HepG2 (cell line): ENCODE measurements at regions not wholly inside any gene's neighbourhood (a gene's known extent, or its start where the extent isn't known, plus 50 kb on each side); places are given as distances from the start of the nearest gene placed in this dataset.

Experiments used
- ATAC-seq: fragments of 200-7000 bp; cut with Tn5 transposase; 3 replicates; pipeline ENCODE4 v1.9.1; 2020; ENCODE audit warnings: mild to moderate bottlenecking, moderate library complexity
- BruUV-seq: library from RNA; stranded (reverse); fragments of 400-500 nt; replicated peaks from 2 replicates; lab custom pipeline; 2021; lab: Mats Ljungman, UMichigan
- CTCF ChIA-PET: fragments of 300-600 bp; formaldehyde crosslinking; extraction: SDS; loops from one replicate; lab custom pipeline; 2021; ENCODE audit warnings: low total read pairs, inconsistent platforms, low intra/inter-chr PET ratio; lab: Yijun Ruan, JAX
- POLR2A ChIA-PET: fragments of 350-600 bp; sonication (Branson Sonifier 250); formaldehyde crosslinking; loops from one replicate; lab custom pipeline; 2020; ENCODE audit warnings: antibody characterized with exemption, inconsistent platforms; lab: Yijun Ruan, JAX
- DNase-seq: peaks from one replicate; pipeline ENCODE4 v3.0.0-alpha.2; 2015; ENCODE audit warnings: low spot score
- FAIRE-seq: peaks from 3 replicates; lab custom pipeline; 2011; peaks lifted over from hg19 to GRCh38; lab: Jason Lieb, UNC
- H2AFZ ChIP-seq: one replicate; pipeline ENCODE4 v1.6.1; 2011; ENCODE audit warnings: low read length, inconsistent platforms
- H3K27ac ChIP-seq: fragments of 300-600 bp; 3 replicates; pipeline ENCODE4 v1.8.0; 2011; ENCODE audit warnings: mixed run types, mild to moderate bottlenecking, mixed read lengths, low read length, inconsistent platforms; ENCODE audit not compliant: insufficient read depth; ENCODE audit errors: extremely low read length
- H3K27me3 ChIP-seq, 2 experiments: fragments of 200-600 bp in 1 of 2; 2 replicates in 1 of 2; 3 replicates in 1 of 2; pipeline versions ENCODE4 v1.6.0 to v1.8.0; 2011; ENCODE audit warnings: low read length in 2 of 2, mild to moderate bottlenecking in 2 of 2, moderate library complexity in 2 of 2, inconsistent platforms in 1 of 2; ENCODE audit not compliant: insufficient read depth in 2 of 2, control insufficient read depth in 1 of 2
- H3K36me3 ChIP-seq, 2 experiments: fragments of 200-600 bp in 1 of 2; replicated peaks in 1 of 2; 2 replicates in 1 of 2; 3 replicates in 1 of 2; pipeline versions ENCODE4 v1.5.1 to v1.8.0; 2011; ENCODE audit warnings: low read length in 2 of 2, inconsistent platforms in 1 of 2; ENCODE audit not compliant: insufficient read depth in 2 of 2, control insufficient read depth in 1 of 2
- H3K4me1 ChIP-seq: 2 replicates; pipeline ENCODE4 v1.5.1; 2012; ENCODE audit warnings: low read length, inconsistent platforms; ENCODE audit not compliant: insufficient read depth
- H3K4me2 ChIP-seq: 2 replicates; pipeline ENCODE4 v1.6.0; 2011; ENCODE audit warnings: low read depth, low read length, inconsistent platforms
- H3K4me3 ChIP-seq, 3 experiments: fragments of 200-600 bp in 1 of 3; sonication (generic), shearing (Covaris generic) in 1 of 3; replicated peaks in 1 of 3; 2 replicates each; pipeline ENCODE4 v1.5.1; 2011 to 2016; ENCODE audit warnings: low read length in 3 of 3, inconsistent platforms in 2 of 3, low read depth in 2 of 3, mild to moderate bottlenecking in 2 of 3, control low read depth in 1 of 3, mixed read lengths in 1 of 3; ENCODE audit not compliant: insufficient read depth in 1 of 3
- H3K79me2 ChIP-seq: one replicate; pipeline ENCODE4 v1.6.1; 2011; ENCODE audit warnings: low read length, inconsistent platforms; ENCODE audit not compliant: insufficient read depth
- H3K9ac ChIP-seq: 2 replicates; pipeline ENCODE4 v1.6.0; 2011; ENCODE audit warnings: mild to moderate bottlenecking, low read depth, low read length, inconsistent platforms; ENCODE audit not compliant: insufficient read depth
- H3K9me3 ChIP-seq: 2 replicates; pipeline ENCODE4 v1.5.1; 2012; ENCODE audit warnings: mild to moderate bottlenecking, low read length
- H4K20me1 ChIP-seq: 2 replicates; pipeline ENCODE4 v1.6.0; 2011; ENCODE audit warnings: inconsistent platforms, mild to moderate bottlenecking, low read length, moderate library complexity; ENCODE audit not compliant: insufficient read depth
- CENPBD1 ChIP-seq: sonication (generic); formaldehyde crosslinking; IDR thresholded peaks from 2 replicates; pipeline ENCODE4 v1.8.0; 2022; ENCODE audit warnings: missing genetic modification reagents, low read depth, mild to moderate bottlenecking, borderline replicate concordance
- EHMT2 ChIP-seq: fragments of 200-600 bp; sonication (generic); IDR thresholded peaks from 2 replicates; pipeline ENCODE4 v1.7.0; 2017; ENCODE audit warnings: antibody characterized with exemption, low read depth, low read length, borderline replicate concordance
- KAT2B ChIP-seq: fragments of 150-350 bp; IDR thresholded peaks from 2 replicates; pipeline ENCODE4 v1.6.1; 2014; ENCODE audit warnings: low read depth, low read length, borderline replicate concordance
- SIN3A ChIP-seq: IDR thresholded peaks from 2 replicates; pipeline ENCODE4 v1.6.1; 2011; ENCODE audit warnings: low read depth, mild to moderate bottlenecking, control low read depth, low read length, borderline replicate concordance
- SRF ChIP-seq: IDR thresholded peaks from 2 replicates; pipeline ENCODE4 v1.6.1; 2011; ENCODE audit warnings: mild to moderate bottlenecking, low read depth, low read length, moderate library complexity
- YEATS2 ChIP-seq: sonication (generic); formaldehyde crosslinking; IDR thresholded peaks from 2 replicates; pipeline ENCODE4 v1.4.0; 2020; ENCODE audit warnings: missing genetic modification reagents, borderline replicate concordance
- ZNF143 ChIP-seq: sonication (generic); formaldehyde crosslinking; IDR thresholded peaks from 2 replicates; pipeline ENCODE4 v1.4.0; 2020; ENCODE audit warnings: missing genetic modification reagents
- ZNF17 ChIP-seq: sonication (generic); formaldehyde crosslinking; IDR thresholded peaks from 2 replicates; pipeline ENCODE4 v1.5.0; 2020; ENCODE audit warnings: mild to moderate bottlenecking, missing genetic modification reagents
- ZNF326 ChIP-seq: sonication (generic); formaldehyde crosslinking; IDR thresholded peaks from 2 replicates; pipeline ENCODE4 v1.4.0; 2020; ENCODE audit warnings: missing genetic modification reagents, borderline replicate concordance
- ZNF577 ChIP-seq: sonication (generic); formaldehyde crosslinking; IDR thresholded peaks from 2 replicates; pipeline ENCODE4 v1.4.0; 2020; ENCODE audit warnings: mild to moderate bottlenecking, low read depth, missing genetic modification reagents, borderline replicate concordance
- ZNF703 ChIP-seq: sonication (generic); formaldehyde crosslinking; IDR thresholded peaks from 2 replicates; pipeline ENCODE4 v1.5.1; 2020; ENCODE audit warnings: missing genetic modification reagents, mild to moderate bottlenecking, moderate library complexity, borderline replicate concordance
- ZNF775 ChIP-seq: sonication (generic); formaldehyde crosslinking; IDR thresholded peaks from 2 replicates; pipeline ENCODE4 v1.4.0; 2020; ENCODE audit warnings: missing genetic modification reagents, mild to moderate bottlenecking, moderate library complexity, borderline replicate concordance
- ZNF878 ChIP-seq: sonication (generic); formaldehyde crosslinking; IDR thresholded peaks from 2 replicates; pipeline ENCODE4 v1.8.1; 2023; ENCODE audit warnings: mild to moderate bottlenecking, missing genetic modification reagents, moderate library complexity
- ZSCAN9 ChIP-seq: IDR thresholded peaks from 2 replicates; pipeline ENCODE4 v1.6.1; 2016; ENCODE audit warnings: borderline replicate concordance
- WGBS: methylation state at CpG from one replicate; pipeline ENCODE4 v1.1.6; 2017; ENCODE audit warnings: low lambda C conversion rate; 5-methylcytosine and 5-hydroxymethylcytosine counted together
- in situ Hi-C: cut with HindIII; loops from 2 replicates; pipeline ENCODE4 v1.10.0; 2017; ENCODE audit warnings: low pct_unique_long_range_greater_than_20kb; ENCODE audit not compliant: extremely low pct_ligation_motif_present
- intact Hi-C: fragments of 100-400 bp; cut with micrococcal nuclease; formaldehyde crosslinking; loops from one replicate; pipeline ENCODE4 v1.10.0; 2022; ENCODE audit not compliant: unreplicated experiment
- TF ChIP-seq, protein P1 (sequence below): sonication (generic); formaldehyde crosslinking; IDR thresholded peaks from 2 replicates; pipeline ENCODE4 v1.4.0; 2020; ENCODE audit warnings: missing genetic modification reagents
- TF ChIP-seq, protein P2 (sequence below): sonication (generic); formaldehyde crosslinking; IDR thresholded peaks from 2 replicates; pipeline ENCODE4 v1.9.0; 2021; ENCODE audit warnings: mild to moderate bottlenecking, missing genetic modification reagents

GRCh38 chr15:81633889-81634288, 259.9 kb upstream of the TMC3 start:
- ATAC-seq, result no peak
- FAIRE-seq, result no peak
- H3K9me3 ChIP-seq, result no peaks in the 10 kb centered on the region
- 37% methylated on average over 6 of the region's 6 CpGs for WGBS
- in situ Hi-C loops (no loop called here), intact Hi-C loops (no loop called here)
- no peak overlapping the region for H3K4me2 ChIP-seq
- no peak overlapping the region for H2AFZ ChIP-seq
- no peak for DNase-seq
- H4K20me1 ChIP-seq, result no peaks in the 10 kb centered on the region
- no peaks in the 10 kb centered on the region for H3K36me3 ChIP-seq
- no peak overlapping the region for H3K4me3 ChIP-seq
- H3K27me3 ChIP-seq, result no peaks in the 10 kb centered on the region
- no peak overlapping the region for H3K27ac ChIP-seq
- ChIA-PET CTCF (no interaction called here), POLR2A (no interaction called here)
- H3K4me1 ChIP-seq, result no peaks in the 10 kb centered on the region
- BruUV-seq, result no TSS peak
- no peak overlapping the region for H3K9ac ChIP-seq
- no peaks in the 10 kb centered on the region for H3K79me2 ChIP-seq
- TF ChIP-seq ZNF577 (CRISPR knock-in tag) (no peak), SIN3A (no peak), ZNF326 (no peak), CENPBD1 (CRISPR knock-in tag) (no peak), SRF (no peak), ZNF143 (CRISPR knock-in tag) (no peak), YEATS2 (CRISPR knock-in tag) (no peak), KAT2B (no peak), ZNF878 (CRISPR knock-in tag) (no peak), ZNF775 (CRISPR knock-in tag) (no peak), ZNF17 (CRISPR knock-in tag) (no peak), ZSCAN9 (CRISPR knock-in tag) (no peak), EHMT2 (no peak), ZNF703 (CRISPR knock-in tag) (no peak)
- TF ChIP-seq, protein P1, sequence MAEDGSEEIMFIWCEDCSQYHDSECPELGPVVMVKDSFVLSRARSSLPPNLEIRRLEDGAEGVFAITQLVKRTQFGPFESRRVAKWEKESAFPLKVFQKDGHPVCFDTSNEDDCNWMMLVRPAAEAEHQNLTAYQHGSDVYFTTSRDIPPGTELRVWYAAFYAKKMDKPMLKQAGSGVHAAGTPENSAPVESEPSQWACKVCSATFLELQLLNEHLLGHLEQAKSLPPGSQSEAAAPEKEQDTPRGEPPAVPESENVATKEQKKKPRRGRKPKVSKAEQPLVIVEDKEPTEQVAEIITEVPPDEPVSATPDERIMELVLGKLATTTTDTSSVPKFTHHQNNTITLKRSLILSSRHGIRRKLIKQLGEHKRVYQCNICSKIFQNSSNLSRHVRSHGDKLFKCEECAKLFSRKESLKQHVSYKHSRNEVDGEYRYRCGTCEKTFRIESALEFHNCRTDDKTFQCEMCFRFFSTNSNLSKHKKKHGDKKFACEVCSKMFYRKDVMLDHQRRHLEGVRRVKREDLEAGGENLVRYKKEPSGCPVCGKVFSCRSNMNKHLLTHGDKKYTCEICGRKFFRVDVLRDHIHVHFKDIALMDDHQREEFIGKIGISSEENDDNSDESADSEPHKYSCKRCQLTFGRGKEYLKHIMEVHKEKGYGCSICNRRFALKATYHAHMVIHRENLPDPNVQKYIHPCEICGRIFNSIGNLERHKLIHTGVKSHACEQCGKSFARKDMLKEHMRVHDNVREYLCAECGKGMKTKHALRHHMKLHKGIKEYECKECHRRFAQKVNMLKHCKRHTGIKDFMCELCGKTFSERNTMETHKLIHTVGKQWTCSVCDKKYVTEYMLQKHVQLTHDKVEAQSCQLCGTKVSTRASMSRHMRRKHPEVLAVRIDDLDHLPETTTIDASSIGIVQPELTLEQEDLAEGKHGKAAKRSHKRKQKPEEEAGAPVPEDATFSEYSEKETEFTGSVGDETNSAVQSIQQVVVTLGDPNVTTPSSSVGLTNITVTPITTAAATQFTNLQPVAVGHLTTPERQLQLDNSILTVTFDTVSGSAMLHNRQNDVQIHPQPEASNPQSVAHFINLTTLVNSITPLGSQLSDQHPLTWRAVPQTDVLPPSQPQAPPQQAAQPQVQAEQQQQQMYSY (CRISPR knock-in tag), result no peak
- TF ChIP-seq, protein P2, sequence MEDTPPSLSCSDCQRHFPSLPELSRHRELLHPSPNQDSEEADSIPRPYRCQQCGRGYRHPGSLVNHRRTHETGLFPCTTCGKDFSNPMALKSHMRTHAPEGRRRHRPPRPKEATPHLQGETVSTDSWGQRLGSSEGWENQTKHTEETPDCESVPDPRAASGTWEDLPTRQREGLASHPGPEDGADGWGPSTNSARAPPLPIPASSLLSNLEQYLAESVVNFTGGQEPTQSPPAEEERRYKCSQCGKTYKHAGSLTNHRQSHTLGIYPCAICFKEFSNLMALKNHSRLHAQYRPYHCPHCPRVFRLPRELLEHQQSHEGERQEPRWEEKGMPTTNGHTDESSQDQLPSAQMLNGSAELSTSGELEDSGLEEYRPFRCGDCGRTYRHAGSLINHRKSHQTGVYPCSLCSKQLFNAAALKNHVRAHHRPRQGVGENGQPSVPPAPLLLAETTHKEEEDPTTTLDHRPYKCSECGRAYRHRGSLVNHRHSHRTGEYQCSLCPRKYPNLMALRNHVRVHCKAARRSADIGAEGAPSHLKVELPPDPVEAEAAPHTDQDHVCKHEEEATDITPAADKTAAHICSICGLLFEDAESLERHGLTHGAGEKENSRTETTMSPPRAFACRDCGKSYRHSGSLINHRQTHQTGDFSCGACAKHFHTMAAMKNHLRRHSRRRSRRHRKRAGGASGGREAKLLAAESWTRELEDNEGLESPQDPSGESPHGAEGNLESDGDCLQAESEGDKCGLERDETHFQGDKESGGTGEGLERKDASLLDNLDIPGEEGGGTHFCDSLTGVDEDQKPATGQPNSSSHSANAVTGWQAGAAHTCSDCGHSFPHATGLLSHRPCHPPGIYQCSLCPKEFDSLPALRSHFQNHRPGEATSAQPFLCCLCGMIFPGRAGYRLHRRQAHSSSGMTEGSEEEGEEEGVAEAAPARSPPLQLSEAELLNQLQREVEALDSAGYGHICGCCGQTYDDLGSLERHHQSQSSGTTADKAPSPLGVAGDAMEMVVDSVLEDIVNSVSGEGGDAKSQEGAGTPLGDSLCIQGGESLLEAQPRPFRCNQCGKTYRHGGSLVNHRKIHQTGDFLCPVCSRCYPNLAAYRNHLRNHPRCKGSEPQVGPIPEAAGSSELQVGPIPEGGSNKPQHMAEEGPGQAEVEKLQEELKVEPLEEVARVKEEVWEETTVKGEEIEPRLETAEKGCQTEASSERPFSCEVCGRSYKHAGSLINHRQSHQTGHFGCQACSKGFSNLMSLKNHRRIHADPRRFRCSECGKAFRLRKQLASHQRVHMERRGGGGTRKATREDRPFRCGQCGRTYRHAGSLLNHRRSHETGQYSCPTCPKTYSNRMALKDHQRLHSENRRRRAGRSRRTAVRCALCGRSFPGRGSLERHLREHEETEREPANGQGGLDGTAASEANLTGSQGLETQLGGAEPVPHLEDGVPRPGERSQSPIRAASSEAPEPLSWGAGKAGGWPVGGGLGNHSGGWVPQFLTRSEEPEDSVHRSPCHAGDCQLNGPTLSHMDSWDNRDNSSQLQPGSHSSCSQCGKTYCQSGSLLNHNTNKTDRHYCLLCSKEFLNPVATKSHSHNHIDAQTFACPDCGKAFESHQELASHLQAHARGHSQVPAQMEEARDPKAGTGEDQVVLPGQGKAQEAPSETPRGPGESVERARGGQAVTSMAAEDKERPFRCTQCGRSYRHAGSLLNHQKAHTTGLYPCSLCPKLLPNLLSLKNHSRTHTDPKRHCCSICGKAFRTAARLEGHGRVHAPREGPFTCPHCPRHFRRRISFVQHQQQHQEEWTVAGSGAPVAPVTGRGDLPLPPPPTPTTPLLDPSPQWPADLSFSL (CRISPR knock-in tag), result no peak
